IMR-90 (cell line): ENCODE measurements at regions not wholly inside any gene's neighbourhood (a gene's known extent, or its start where the extent isn't known, plus 50 kb on each side); places are given as distances from the start of the nearest gene placed in this dataset.

Source experiments
- ATAC-seq: fragments of 200-7000 bp; cut with Tn5 transposase; 2 replicates; pipeline ENCODE4 v1.9.1; 2020; ENCODE audit warnings: low read depth, mild to moderate bottlenecking, moderate library complexity
- BruUV-seq: library from RNA; stranded (reverse); fragments of 400-500 nt; replicated peaks from 2 replicates; lab custom pipeline; 2021; lab: Mats Ljungman, UMichigan
- CTCF ChIA-PET: fragments of 300-600 bp; formaldehyde crosslinking; extraction: SDS; loops from one replicate; lab custom pipeline; 2021; ENCODE audit warnings: antibody characterized with exemption; lab: Yijun Ruan, JAX
- POLR2A ChIA-PET: fragments of 300-600 bp; sonication (Branson Sonifier 250); formaldehyde crosslinking; loops from one replicate; lab custom pipeline; 2022; ENCODE audit warnings: antibody characterized with exemption; ENCODE audit not compliant: unreplicated experiment; lab: Charles Lee
- DNase-seq: peaks from one replicate; pipeline ENCODE4 v3.0.0; 2013
- H2AFZ ChIP-seq: replicated peaks from 2 replicates; pipeline ENCODE3; 2013; ENCODE audit warnings: low read length, mild to moderate bottlenecking; ENCODE audit not compliant: poor library complexity
- H2AK5ac ChIP-seq: 2 replicates; pipeline ENCODE4 v1.6.1; 2013; ENCODE audit warnings: low read depth, low read length, inconsistent platforms
- H2AK9ac ChIP-seq: replicated peaks from 2 replicates; pipeline ENCODE3; 2013; ENCODE audit warnings: mild to moderate bottlenecking, low read depth, low read length, moderate library complexity; ENCODE audit not compliant: poor library complexity
- H2BK120ac ChIP-seq: 2 replicates; pipeline ENCODE4 v1.6.1; 2013; ENCODE audit warnings: low read depth, low read length, inconsistent platforms
- H2BK15ac ChIP-seq: 3 replicates; pipeline ENCODE4 v1.6.1; 2013; ENCODE audit warnings: low read depth, low read length, inconsistent platforms
- H2BK20ac ChIP-seq: 2 replicates; pipeline ENCODE4 v1.6.1; 2013; ENCODE audit warnings: low read depth, mild to moderate bottlenecking, inconsistent platforms, low read length, moderate library complexity
- H2BK5ac ChIP-seq: 2 replicates; pipeline ENCODE4 v1.6.1; 2013; ENCODE audit warnings: mild to moderate bottlenecking, low read depth, low read length, inconsistent platforms; ENCODE audit not compliant: poor library complexity, severe bottlenecking
- H3K14ac ChIP-seq: replicated peaks from 2 replicates; pipeline ENCODE4 v1.6.1; 2013; ENCODE audit warnings: low read depth, low read length, inconsistent platforms
- H3K18ac ChIP-seq: 2 replicates; pipeline ENCODE4 v1.6.1; 2013; ENCODE audit warnings: low read depth, low read length, control low read depth
- H3K23ac ChIP-seq: 2 replicates; pipeline ENCODE4 v1.6.1; 2013; ENCODE audit warnings: low read depth, low read length, inconsistent platforms
- H3K27ac ChIP-seq: 2 replicates; pipeline ENCODE4 v1.5.1; 2013; ENCODE audit warnings: mild to moderate bottlenecking, control low read depth, low read length; ENCODE audit not compliant: insufficient read depth
- H3K27me3 ChIP-seq: 2 replicates; pipeline ENCODE4 v1.6.1; 2013; ENCODE audit warnings: low read length; ENCODE audit not compliant: control insufficient read depth, insufficient read depth
- H3K36me3 ChIP-seq: 2 replicates; pipeline ENCODE4 v1.6.1; 2013; ENCODE audit warnings: low read length, mixed read lengths; ENCODE audit not compliant: control insufficient read depth, insufficient read depth
- H3K4ac ChIP-seq: 2 replicates; pipeline ENCODE4 v1.6.1; 2013; ENCODE audit warnings: low read depth, low read length, inconsistent platforms
- H3K4me1 ChIP-seq: 2 replicates; pipeline ENCODE4 v1.6.1; 2013; ENCODE audit warnings: low read length, mixed read lengths; ENCODE audit not compliant: control insufficient read depth, insufficient read depth
- H3K4me2 ChIP-seq: 2 replicates; pipeline ENCODE4 v1.6.1; 2013; ENCODE audit warnings: low read depth, mild to moderate bottlenecking, control low read depth, low read length, moderate library complexity
- H3K4me3 ChIP-seq: 2 replicates; pipeline ENCODE4 v1.5.1; 2013; ENCODE audit warnings: low read depth, mild to moderate bottlenecking, control low read depth, low read length, moderate library complexity; ENCODE audit not compliant: insufficient read depth
- H3K56ac ChIP-seq: 2 replicates; pipeline ENCODE4 v1.6.1; 2013; ENCODE audit warnings: low read length, inconsistent platforms; ENCODE audit not compliant: insufficient read depth; ENCODE audit errors: extremely low read depth
- H3K79me1 ChIP-seq, 2 experiments: 2 replicates each; pipeline ENCODE4 v1.6.1; 2013; ENCODE audit warnings: low read length in 2 of 2, inconsistent platforms in 1 of 2, low read depth in 1 of 2
- H3K9ac ChIP-seq: 2 replicates; pipeline ENCODE4 v1.6.1; 2013; ENCODE audit warnings: low read depth, low read length, control low read depth
- H3K9me1 ChIP-seq: 2 replicates; pipeline ENCODE4 v1.6.1; 2013; ENCODE audit warnings: low read length, inconsistent platforms; ENCODE audit not compliant: insufficient read depth
- H3K9me3 ChIP-seq: 2 replicates; pipeline ENCODE4 v1.6.1; 2013; ENCODE audit warnings: low read length; ENCODE audit not compliant: control insufficient read depth, insufficient read depth
- H4K20me1 ChIP-seq: 2 replicates; pipeline ENCODE4 v1.6.1; 2013; ENCODE audit warnings: low read length, inconsistent platforms; ENCODE audit not compliant: insufficient read depth
- H4K5ac ChIP-seq: 2 replicates; pipeline ENCODE4 v1.6.1; 2013; ENCODE audit warnings: mild to moderate bottlenecking, low read depth, low read length, control low read depth
- H4K8ac ChIP-seq, 2 experiments: 2 replicates each; pipeline ENCODE4 v1.6.1; 2013; ENCODE audit warnings: low read depth in 2 of 2, low read length in 2 of 2, control low read depth in 1 of 2, inconsistent platforms in 1 of 2
- H4K91ac ChIP-seq: 2 replicates; pipeline ENCODE4 v1.6.1; 2013; ENCODE audit warnings: low read depth, low read length, inconsistent platforms; ENCODE audit not compliant: insufficient read depth
- BHLHE40 ChIP-seq: fragments of 150-350 bp; IDR thresholded peaks from 2 replicates; pipeline ENCODE4 v1.6.1; 2016; ENCODE audit warnings: mild to moderate bottlenecking, low read depth, low read length
- CEBPB ChIP-seq: IDR thresholded peaks from 2 replicates; pipeline ENCODE4 v1.6.1; 2012; ENCODE audit warnings: low read depth, low read length, improper control_type of control experiment
- CHD1 ChIP-seq: IDR thresholded peaks from 2 replicates; pipeline ENCODE4 v1.6.1; 2012; ENCODE audit warnings: low read depth, low read length, improper control_type of control experiment
- FOS ChIP-seq: fragments of 150-350 bp; IDR thresholded peaks from 2 replicates; pipeline ENCODE4 v1.6.1; 2016; ENCODE audit warnings: low read depth, low read length
- MAFK ChIP-seq: IDR thresholded peaks from 2 replicates; pipeline ENCODE4 v1.6.1; 2012; ENCODE audit warnings: low read depth, low read length, improper control_type of control experiment
- MAZ ChIP-seq: IDR thresholded peaks from 2 replicates; pipeline ENCODE4 v1.6.1; 2012; ENCODE audit warnings: low read depth, mild to moderate bottlenecking, low read length, improper control_type of control experiment, moderate library complexity, borderline replicate concordance
- MXI1 ChIP-seq: IDR thresholded peaks from 2 replicates; pipeline ENCODE4 v1.6.1; 2012; ENCODE audit warnings: low read depth, mild to moderate bottlenecking, low read length, moderate library complexity, borderline replicate concordance
- NFE2L2 ChIP-seq: fragments of 150-350 bp; IDR thresholded peaks from 2 replicates; pipeline ENCODE4 v1.6.1; 2016; ENCODE audit warnings: low read depth, mild to moderate bottlenecking, low read length
- POLR2A ChIP-seq: IDR thresholded peaks from 2 replicates; pipeline ENCODE4 v1.6.1; 2012; ENCODE audit warnings: mild to moderate bottlenecking, low read depth, low read length
- RAD21 ChIP-seq: IDR thresholded peaks from 2 replicates; pipeline ENCODE4 v1.6.1; 2012; ENCODE audit warnings: low read length, improper control_type of control experiment
- RCOR1 ChIP-seq: IDR thresholded peaks from 2 replicates; pipeline ENCODE4 v1.6.1; 2012; ENCODE audit warnings: mild to moderate bottlenecking, low read length, improper control_type of control experiment; ENCODE audit not compliant: insufficient replicate concordance
- RFX5 ChIP-seq: IDR thresholded peaks from 2 replicates; pipeline ENCODE4 v1.8.0; 2012; ENCODE audit warnings: low read depth, mild to moderate bottlenecking, low read length, moderate library complexity
- SMC3 ChIP-seq: fragments of 150-350 bp; IDR thresholded peaks from 2 replicates; pipeline ENCODE4 v1.6.1; 2016; ENCODE audit warnings: low read depth, mild to moderate bottlenecking, antibody characterized with exemption, low read length, moderate library complexity
- WGBS, 2 experiments: methylation state at CpG; one replicate each; pipeline versions ENCODE4 v1.1.5 to v1.1.7; 2013; ENCODE audit warnings: missing lambda C conversion rate in 2 of 2; ENCODE audit not compliant: insufficient read length in 1 of 2; ENCODE audit errors: extremely low coverage in 2 of 2; 5-methylcytosine and 5-hydroxymethylcytosine counted together
- dilution Hi-C: fragments of 300-500 bp; cut with HindIII; formaldehyde crosslinking; loops from one replicate; pipeline ENCODE4 v1.14.3; 2018; ENCODE audit warnings: low sequenced_read_pairs; ENCODE audit not compliant: unreplicated experiment
- in situ Hi-C: fragments of 300-500 bp; cut with MboI; formaldehyde crosslinking; loops from 3 replicates; pipeline ENCODE4 v1.14.3; 2019; ENCODE audit warnings: low sequenced_read_pairs, inconsistent platforms, mixed read lengths
- intact Hi-C: fragments of 100-400 bp; cut with micrococcal nuclease; formaldehyde crosslinking; loops from 2 replicates; pipeline ENCODE4 v1.10.0; 2022
- TF ChIP-seq, protein P1 (sequence below): fragments of 150-350 bp; IDR thresholded peaks from 2 replicates; pipeline ENCODE4 v1.6.1; 2017; ENCODE audit warnings: mild to moderate bottlenecking, antibody characterized with exemption, low read length, low read depth
- TF ChIP-seq, protein P2 (sequence below): fragments of 150-350 bp; IDR thresholded peaks from 2 replicates; pipeline ENCODE4 v1.6.1; 2016; ENCODE audit warnings: low read depth, mild to moderate bottlenecking, low read length, moderate library complexity, borderline replicate concordance
- TF ChIP-seq, protein P3 (sequence below): conservative IDR thresholded peaks from 2 replicates; pipeline ENCODE4 v1.5.1; 2012; ENCODE audit warnings: mild to moderate bottlenecking, low read depth, low read length, improper control_type of control experiment

DNA sequence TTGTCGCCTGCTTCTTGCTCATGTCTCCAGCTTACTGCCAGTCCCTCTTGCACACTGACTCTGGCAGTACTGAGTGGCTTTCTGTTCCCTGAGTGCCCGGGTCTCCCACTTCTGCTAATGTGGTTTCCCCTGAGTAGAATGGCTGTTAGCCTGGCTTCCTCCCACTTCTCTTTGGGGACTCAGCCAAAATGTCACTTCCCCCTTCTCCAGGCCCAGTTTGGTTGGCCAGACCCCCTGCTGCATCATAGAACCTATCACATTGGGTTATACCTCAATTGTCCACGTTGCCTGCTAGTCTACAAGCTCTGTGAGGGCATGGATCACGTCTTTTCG is 304.4 kb downstream of the HS3ST3B1 start:
- Histone ChIP-seq H2AFZ (no peak overlapping the region), H3K9me1 (no peaks in the 10 kb centered on the region), H3K79me1 (no peaks in the 10 kb centered on the region), H3K27ac (no peak overlapping the region), H2BK20ac (no peak overlapping the region), H3K56ac (no peak overlapping the region), H3K14ac (no peak overlapping the region), H3K9me3 (no peaks in the 10 kb centered on the region), H3K4me3 (no peak overlapping the region), H2AK5ac (no peak overlapping the region), H3K36me3 (no peaks in the 10 kb centered on the region), H4K5ac (no peak overlapping the region), H4K8ac (no peak overlapping the region), H3K18ac (no peak overlapping the region), H3K9ac (no peak overlapping the region), H3K27me3 (no peaks in the 10 kb centered on the region; the same call in none of the 2 replicates), H3K4ac (no peak overlapping the region), H3K4me1 (no peaks in the 10 kb centered on the region), H4K91ac (no peak overlapping the region), H4K20me1 (no peaks in the 10 kb centered on the region), H3K23ac (no peak overlapping the region), H2BK15ac (no peak overlapping the region), H3K4me2 (no peak overlapping the region), H2AK9ac (no peak overlapping the region), H2BK120ac (no peak overlapping the region), H2BK5ac (no peak overlapping the region)
- DNase-seq (no peak), ATAC-seq (no peak)
- no TSS peak for BruUV-seq
- TF ChIP-seq, protein P1, sequence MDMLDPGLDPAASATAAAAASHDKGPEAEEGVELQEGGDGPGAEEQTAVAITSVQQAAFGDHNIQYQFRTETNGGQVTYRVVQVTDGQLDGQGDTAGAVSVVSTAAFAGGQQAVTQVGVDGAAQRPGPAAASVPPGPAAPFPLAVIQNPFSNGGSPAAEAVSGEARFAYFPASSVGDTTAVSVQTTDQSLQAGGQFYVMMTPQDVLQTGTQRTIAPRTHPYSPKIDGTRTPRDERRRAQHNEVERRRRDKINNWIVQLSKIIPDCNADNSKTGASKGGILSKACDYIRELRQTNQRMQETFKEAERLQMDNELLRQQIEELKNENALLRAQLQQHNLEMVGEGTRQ, result no peak
- no peak for TF ChIP-seq NFE2L2
- no peak for TF ChIP-seq RAD21
- no peak for TF ChIP-seq BHLHE40
- TF ChIP-seq, protein P2, sequence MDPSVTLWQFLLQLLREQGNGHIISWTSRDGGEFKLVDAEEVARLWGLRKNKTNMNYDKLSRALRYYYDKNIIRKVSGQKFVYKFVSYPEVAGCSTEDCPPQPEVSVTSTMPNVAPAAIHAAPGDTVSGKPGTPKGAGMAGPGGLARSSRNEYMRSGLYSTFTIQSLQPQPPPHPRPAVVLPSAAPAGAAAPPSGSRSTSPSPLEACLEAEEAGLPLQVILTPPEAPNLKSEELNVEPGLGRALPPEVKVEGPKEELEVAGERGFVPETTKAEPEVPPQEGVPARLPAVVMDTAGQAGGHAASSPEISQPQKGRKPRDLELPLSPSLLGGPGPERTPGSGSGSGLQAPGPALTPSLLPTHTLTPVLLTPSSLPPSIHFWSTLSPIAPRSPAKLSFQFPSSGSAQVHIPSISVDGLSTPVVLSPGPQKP, result no peak
- TF ChIP-seq SMC3, result no peak
- TF ChIP-seq MAZ, result no peak
- no peak for TF ChIP-seq CEBPB
- TF ChIP-seq RFX5, result no peak
- TF ChIP-seq, protein P3, sequence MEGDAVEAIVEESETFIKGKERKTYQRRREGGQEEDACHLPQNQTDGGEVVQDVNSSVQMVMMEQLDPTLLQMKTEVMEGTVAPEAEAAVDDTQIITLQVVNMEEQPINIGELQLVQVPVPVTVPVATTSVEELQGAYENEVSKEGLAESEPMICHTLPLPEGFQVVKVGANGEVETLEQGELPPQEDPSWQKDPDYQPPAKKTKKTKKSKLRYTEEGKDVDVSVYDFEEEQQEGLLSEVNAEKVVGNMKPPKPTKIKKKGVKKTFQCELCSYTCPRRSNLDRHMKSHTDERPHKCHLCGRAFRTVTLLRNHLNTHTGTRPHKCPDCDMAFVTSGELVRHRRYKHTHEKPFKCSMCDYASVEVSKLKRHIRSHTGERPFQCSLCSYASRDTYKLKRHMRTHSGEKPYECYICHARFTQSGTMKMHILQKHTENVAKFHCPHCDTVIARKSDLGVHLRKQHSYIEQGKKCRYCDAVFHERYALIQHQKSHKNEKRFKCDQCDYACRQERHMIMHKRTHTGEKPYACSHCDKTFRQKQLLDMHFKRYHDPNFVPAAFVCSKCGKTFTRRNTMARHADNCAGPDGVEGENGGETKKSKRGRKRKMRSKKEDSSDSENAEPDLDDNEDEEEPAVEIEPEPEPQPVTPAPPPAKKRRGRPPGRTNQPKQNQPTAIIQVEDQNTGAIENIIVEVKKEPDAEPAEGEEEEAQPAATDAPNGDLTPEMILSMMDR, result no peak
- no peak for TF ChIP-seq RCOR1
- TF ChIP-seq MAFK, result no peak
- TF ChIP-seq POLR2A, result no peak
- no peak for TF ChIP-seq MXI1
- no peak for TF ChIP-seq CHD1
- no peak for TF ChIP-seq FOS
- intact Hi-C loops, result no loop called here
- 71% methylated on average over 1 of the region's 5 CpGs; no CpG with 5 or more reads in 1 of the 2 experiments for WGBS, 2 experiments
- dilution Hi-C loops, result no loop called here
- in situ Hi-C loops, result no loop called here
- ChIA-PET CTCF (no interaction called here), POLR2A (no interaction called here)
